ENCODE measurements at regions not wholly inside any gene's neighbourhood (a gene's known extent, or its start where the extent isn't known, plus 50 kb on each side); places are given as distances from the start of the nearest gene placed in this dataset.

- TF ChIP-seq CTCF (IDR thresholded peaks at IDR 0.05) (no peak), POLR2A (IDR thresholded peaks at IDR 0.05) (no peak)
These were observed 358.6 kb downstream of the SIPA1L2 start for GRCh38 chr1:232271299-232271698.
